Skin epidermis (tissue), 12 donors: ENCODE measurements at regions not wholly inside any gene's neighbourhood (a gene's known extent, or its start where the extent isn't known, plus 50 kb on each side); places are given as distances from the start of the nearest gene placed in this dataset.
"Not testable (repeated sequence)": the region's sequence is repeated elsewhere in the genome, so short reads cannot be mapped to it uniquely, and the experiment has no call there.

Source experiments
- H3K27ac ChIP-seq, 21 experiments: fragments of 200-600 bp; sonication (generic) in 11 of 21; one replicate each; pipeline ENCODE4 v1.5.0; 2020; ENCODE audit warnings: mild to moderate bottlenecking in 3 of 21, inconsistent platforms in 2 of 21, moderate library complexity in 2 of 21
- H3K4me3 ChIP-seq, 7 experiments: fragments of 200-600 bp; sonication (generic) in 2 of 7; one replicate each; pipeline ENCODE4 v1.5.0; 2020; ENCODE audit warnings: inconsistent platforms in 2 of 7, mild to moderate bottlenecking in 2 of 7, moderate library complexity in 1 of 7

GRCh38 chr6:170201361-170201760 is 89.5 kb downstream of the DLL1 start:
- no peak overlapping the region for H3K27ac ChIP-seq
- H3K4me3 ChIP-seq = no peak overlapping the region

DNA sequence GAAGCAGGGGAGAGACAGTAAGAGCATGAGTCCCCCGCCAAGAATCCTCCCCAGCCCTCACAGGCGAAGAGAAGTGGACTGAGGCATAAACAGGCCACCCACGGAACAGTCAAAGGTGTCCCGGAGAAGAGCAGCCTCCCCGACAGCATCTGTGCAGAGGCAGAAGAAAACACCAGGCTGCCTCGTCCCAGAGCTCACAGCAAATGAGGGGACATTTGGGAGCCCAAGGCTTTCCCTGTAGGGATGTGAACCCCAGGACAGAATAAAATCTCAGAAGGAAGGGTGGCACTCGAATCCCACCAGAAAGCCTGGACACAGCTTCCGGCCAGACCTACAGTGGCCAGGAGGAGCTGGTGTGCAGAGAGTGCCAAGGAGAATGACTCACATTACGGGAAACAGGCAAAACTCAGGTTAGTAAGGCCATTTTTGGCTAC is 90.4 kb downstream of the DLL1 start:
- Histone ChIP-seq H3K27ac (no peak overlapping the region), H3K4me3 (no peak overlapping the region)

DNA sequence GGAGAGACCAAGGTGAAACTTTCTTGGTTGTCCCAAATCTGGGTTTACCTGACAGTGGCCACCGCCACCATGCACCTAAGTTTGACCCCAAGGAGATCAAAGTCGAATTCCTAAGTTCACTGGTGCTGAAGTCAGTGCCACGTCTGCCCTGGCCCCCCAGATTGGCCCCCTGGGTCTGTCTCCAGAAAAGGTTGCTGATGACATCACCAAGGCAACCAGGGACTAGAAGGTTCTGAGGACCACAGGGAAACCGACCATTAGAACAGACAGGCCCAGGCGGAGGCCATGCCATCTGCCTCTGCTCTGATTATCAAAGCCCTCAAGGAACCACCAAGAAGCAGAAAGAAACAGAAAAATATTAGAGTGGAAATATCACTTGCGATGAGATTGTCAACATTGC is 91.2 kb downstream of the DLL1 start:
- H3K4me3 ChIP-seq = no peak overlapping the region
- no peak overlapping the region for H3K27ac ChIP-seq

- H3K27ac ChIP-seq = no peak overlapping the region
- H3K4me3 ChIP-seq = no peak overlapping the region
Observed at GRCh38 chr6:170198298-170198697, 92.6 kb downstream of the DLL1 start.

DNA sequence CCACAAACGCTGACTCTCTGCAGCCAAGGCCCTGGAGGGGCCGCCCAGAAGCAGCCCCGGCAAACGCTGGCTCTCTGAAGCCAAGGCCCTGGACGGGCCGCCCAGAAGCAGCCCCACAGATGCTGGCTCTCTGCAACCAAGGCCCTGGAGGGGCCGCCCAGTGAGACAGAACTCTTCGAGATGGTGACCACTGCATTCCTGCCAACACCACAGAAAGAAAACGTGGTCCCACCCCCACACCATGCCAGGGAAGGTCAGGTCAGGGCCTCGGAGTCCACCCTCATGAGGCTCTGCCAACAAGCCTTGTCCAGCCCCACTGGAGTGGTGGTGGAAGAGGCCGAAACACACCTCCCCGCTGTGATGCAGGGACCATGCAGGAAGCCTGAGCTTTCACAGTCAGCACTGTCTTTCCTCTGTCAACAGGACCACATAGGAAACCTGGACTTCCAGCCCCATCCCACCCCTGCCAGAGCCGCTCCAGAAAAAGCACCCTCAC is 97.5 kb downstream of the DLL1 start:
- no peak overlapping the region for H3K4me3 ChIP-seq
- no peak overlapping the region for H3K27ac ChIP-seq

DNA sequence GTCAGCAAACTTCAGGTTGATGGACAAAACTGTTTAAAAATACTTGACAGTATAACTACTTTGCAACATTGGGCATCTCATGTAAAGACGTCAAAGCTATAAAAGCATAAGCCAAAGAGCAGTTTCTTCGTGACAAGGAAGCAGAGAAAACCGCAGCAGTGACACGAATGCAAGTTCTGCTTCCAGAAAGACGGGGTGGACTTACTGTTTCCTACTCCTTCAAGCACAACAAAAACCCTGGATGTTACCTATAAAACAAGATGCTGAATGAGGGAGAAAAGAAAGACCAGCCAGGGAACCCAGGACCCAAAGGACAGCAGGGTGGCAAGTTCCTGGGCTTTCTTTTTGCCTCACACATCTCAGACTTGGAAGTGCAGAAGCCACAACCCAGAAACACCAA is 98.0 kb downstream of the DLL1 start:
- Histone ChIP-seq H3K27ac (no peak overlapping the region), H3K4me3 (no peak overlapping the region)

DNA sequence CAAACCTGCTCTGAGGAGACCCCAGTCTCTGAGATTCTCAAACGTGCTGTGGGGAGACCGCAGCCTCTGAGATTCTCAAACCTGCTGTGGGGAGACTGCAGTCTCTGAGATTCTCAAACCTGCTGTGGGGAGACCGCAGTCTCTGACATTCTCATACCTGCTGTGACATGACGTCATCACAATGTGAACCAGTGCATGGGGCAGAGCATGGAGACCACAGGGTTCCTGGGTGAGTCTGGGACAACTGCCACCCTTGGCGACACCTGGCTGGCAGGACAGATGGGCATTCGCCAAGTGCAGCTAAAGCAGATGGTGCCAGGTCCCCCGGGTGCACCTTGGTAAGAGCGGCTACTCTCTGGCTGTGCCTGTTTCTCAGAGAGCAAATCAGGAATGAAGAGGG is 98.8 kb downstream of the DLL1 start:
- H3K4me3 ChIP-seq, H3K27ac ChIP-seq: not testable (repeated sequence)

GRCh38 chr6:170190046-170190445 is 100.8 kb downstream of the DLL1 start:
- H3K4me3 ChIP-seq = no peak overlapping the region
- no peak overlapping the region for H3K27ac ChIP-seq

DNA sequence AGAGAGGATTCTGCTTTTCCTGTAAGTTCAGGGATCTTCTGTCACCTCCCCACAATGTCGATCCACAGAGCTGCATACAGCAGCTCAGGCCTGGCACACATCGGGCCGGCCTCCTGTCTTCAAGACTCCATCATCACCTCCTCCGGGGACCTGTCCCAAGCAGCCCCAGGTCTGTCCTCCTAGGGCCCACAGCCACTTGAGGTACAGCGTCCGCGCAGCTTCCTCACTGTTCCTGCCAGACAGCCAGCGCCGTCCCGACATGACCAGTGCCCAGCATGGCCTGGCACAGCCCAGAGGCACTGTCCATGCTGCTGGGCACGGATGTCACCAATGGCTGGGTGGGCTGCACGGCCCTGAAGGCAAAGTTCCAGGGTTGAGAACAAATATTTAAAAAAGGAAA is 101.6 kb downstream of the DLL1 start:
- H3K27ac ChIP-seq = no peak overlapping the region
- no peak overlapping the region for H3K4me3 ChIP-seq

GRCh38 chr6:170188571-170189001 is 102.3 kb downstream of the DLL1 start:
- Histone ChIP-seq H3K4me3 (no peak overlapping the region), H3K27ac (no peak overlapping the region)

DNA sequence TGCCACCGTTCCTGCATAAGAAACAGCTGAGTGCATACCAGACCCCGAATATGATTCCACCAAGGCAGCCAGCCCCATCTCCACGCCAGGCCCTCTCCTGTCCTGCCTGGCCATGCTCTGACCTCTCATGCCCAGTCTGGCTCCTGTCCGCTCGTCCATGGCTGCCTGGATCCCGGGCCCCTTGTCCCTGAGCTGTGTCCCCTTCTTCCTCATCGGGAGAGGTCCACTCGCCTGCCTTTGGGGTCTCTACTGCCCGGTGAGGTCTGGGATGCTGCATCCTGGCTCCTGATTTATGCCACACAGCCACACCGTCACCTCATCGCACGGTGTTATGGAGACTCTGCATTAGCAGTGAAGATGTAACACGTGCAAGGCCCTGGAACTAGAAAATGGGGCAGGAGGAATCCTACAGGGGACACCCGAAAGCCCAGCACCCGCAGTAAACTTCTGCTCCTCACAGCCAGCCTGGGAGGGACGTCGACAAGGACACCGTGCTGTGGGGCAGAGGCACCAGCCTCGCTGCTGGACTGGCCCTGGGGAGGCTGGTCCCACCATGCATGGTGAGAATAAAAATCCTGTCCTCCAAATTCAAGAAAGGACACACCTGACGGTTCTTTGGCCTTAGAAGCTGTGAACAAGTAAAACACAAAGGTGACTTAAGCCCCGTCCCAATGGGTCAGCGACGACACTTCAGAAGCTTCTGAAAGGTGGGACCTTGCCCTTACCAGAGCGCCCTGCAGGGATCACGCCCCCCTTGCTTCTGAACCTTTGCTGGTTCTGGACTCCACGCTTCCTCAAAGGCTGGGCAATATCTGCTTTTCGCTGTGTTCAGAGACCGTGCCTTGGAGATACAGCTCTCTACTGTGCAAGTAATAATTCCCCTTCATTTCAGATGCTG is 103.0 kb downstream of the DLL1 start:
- H3K27ac ChIP-seq = no peak overlapping the region
- H3K4me3 ChIP-seq = no peak overlapping the region

DNA sequence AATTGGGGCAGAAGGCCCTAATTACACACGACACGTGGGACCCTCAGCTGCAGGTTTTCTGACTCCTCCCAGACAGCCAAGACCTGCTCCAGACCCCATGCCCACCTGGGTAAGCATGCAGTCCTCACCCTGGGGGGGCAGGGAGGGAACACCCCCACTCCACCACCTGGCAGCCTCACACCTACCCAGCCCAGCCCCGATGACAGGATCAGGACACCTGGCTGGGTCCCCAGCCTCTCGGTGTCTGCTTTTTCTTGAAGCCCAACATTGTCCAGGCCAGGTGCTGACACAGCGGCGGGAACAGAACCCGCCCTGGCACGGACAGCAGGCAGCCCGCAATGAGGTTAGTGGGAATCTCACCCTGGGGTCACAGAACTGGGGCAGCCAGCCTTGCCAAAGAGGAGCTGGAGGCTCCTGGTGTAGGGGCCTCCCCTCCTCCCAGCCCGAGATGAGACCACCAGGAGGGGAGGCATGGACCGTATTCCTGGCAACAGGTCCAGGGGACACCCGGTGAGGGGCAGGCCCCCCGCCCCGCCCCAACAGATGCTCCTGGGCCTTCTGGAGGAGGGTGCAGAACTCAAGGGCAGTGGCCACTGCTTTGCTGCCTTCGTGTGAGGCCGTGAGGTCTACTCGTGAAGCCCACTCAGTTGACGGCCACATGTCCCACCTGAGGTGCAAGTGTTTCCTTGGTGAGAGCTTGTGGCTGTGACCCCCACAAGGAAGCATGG is 103.8 kb downstream of the DLL1 start:
- H3K27ac ChIP-seq = no peak overlapping the region

GRCh38 chr6:170186006-170186935 is 104.6 kb downstream of the DLL1 start:
- H3K4me3 ChIP-seq = no peak overlapping the region
- H3K27ac ChIP-seq = no peak overlapping the region

More for the DNA sequence above, 103.8 kb downstream of the DLL1 start:
- H3K4me3 ChIP-seq = no peak overlapping the region

GRCh38 chr6:170185175-170185978 is 105.5 kb downstream of the DLL1 start:
- H3K27ac ChIP-seq = no peak overlapping the region
- H3K4me3 ChIP-seq = no peak overlapping the region

DNA sequence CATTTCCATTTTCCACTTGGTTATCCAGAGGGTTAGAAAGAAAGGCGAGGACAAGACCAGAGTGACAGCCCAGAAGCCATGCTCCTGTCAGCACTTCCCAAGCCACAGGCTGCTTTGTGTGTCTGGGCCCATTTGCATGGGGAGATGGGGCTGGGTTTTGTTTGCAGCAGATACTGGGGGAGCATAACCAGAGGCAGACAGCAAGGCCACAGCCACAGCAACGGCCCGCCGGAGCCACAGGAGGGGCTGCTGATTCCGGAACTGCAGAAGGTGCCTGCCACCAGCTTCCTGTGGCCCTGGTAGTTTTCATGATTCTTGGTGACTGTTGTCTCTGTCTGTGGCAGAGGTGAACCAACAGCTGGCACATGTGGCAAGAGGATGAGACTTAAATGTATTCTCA is 106.6 kb downstream of the DLL1 start:
- no peak overlapping the region for H3K4me3 ChIP-seq

GRCh38 chr6:170183521-170183920 is 107.4 kb downstream of the DLL1 start:
- Histone ChIP-seq H3K27ac (no peak overlapping the region), H3K4me3 (no peak overlapping the region)

More for the DNA sequence above, 106.6 kb downstream of the DLL1 start:
- no peak overlapping the region for H3K27ac ChIP-seq

DNA sequence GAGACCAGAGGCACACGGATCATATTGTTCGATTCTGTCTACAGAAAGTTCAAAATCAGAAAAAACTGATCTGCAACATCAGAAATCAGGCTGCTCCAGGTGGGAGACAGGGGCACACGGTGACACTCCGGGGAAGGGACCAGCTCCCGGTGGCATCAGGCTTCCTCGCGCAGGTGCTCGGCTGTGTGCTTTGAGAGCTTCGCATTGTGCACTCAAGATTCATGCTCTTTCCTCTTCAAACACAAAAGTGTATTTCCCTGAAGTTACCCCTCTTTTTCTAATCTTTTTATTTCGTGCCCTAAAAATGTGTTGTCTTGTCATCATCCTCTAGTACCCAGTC is 108.1 kb downstream of the DLL1 start:
- no peak overlapping the region for H3K4me3 ChIP-seq
- no peak overlapping the region for H3K27ac ChIP-seq

DNA sequence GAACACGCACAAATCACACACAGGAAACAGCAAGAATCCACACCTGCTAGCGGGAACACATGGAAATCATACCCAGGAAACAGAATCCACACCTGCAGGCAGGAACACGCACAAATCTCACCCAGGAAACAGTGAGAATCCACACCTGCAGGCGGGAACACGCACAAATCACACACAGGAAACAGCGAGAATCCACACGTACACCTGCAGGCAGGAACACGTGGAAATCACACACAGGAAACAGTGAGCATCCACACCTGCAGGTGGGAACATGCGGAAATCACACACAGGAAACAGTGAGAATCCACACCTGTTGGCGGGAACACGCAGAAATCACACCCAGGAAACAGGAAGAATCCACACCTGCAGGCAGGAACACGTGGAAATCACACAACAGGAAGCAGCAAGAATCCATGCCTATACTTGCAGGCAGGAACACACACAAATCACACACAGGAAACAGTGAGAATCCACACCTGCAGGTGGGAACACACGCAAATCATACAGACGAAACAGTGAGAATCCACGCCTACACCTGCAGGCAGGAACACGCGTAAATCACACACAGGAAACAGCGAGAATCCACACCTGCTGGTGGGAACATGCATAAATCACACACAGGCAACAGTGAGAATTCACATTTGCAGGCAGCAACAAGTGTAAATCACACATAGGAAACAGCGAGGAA is 108.6 kb downstream of the DLL1 start:
- Histone ChIP-seq H3K4me3 (no peak overlapping the region), H3K27ac (no peak overlapping the region)

DNA sequence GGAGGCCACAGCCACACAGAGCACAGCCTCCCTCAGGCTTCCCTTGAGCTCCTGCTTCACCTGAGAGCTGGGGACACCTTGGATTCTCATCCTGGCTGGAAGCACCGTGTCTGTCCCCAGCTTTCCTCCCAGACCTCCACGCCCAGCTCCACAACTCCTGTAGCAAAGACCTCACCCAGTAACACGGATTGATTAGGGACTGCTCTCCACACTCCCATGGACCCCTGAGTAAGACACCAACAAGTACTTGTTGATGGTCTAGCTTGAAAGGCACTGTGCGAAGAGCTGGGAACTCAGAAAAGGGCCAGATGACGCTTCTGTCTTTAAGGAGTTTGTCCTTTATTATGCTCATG is 109.6 kb downstream of the DLL1 start:
- no peak overlapping the region for H3K27ac ChIP-seq
- H3K4me3 ChIP-seq = no peak overlapping the region
